RKO (cell line): ENCODE measurements at regions not wholly inside any gene's neighbourhood (a gene's known extent, or its start where the extent isn't known, plus 50 kb on each side); places are given as distances from the start of the nearest gene placed in this dataset.
"Not testable (repeated sequence)": the region's sequence is repeated elsewhere in the genome, so short reads cannot be mapped to it uniquely, and the experiment has no call there.

Experiments used
- DNase-seq: peaks from one replicate; pipeline ENCODE4 v3.0.0-alpha.2; 2016; ENCODE audit warnings: low spot score

GRCh38 chr4:27121830-27122229 is 261.2 kb downstream of the STIM2 start:
- no peak for DNase-seq

DNA sequence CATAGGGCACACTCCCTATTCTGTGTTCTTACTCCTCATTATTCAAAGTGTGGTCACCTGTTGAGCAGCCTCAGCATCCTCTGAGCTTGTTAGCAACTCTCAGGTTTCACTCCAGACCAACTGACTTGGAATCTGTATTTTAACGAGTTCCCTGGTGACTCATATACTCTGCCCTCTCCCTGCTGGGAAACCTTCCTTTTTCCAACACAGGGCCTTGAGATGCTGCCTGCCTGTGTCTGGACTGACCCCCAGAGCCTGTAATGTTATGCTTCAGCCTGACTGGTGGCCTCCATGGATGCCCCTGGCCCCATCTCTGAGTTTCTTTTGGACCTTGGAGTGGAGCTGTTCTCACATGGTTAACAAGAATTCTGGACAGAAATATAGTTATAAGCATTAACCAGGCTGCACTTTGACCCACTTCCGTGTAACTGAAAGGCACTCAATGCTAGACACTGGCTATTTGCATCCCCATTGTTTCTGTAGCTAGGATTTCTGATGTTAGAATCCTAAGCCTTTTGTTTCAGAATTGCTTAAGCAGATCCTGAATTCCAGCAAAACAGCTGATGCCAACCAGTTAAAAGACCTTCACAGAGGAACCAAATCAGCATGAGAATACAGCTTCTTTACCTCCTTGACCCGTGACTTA is 262.6 kb downstream of the STIM2 start:
- DNase-seq = no peak

DNA sequence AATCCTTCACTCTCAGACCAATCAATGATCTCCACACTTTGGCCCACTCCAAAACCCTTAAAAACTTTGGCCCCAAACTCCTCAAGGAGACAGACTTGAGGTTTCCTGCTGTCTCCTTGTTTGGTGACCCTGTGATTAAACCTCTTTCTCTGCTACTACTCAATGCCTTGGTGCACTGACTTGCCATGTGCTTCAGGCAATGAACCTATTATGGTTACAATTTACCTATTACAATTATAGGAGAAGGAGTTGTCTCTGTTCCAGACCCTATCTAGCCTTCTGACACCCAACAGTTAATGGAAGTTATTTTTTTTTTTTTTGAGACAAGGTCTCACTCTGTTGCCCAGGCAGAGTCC is 263.1 kb downstream of the STIM2 start:
- DNase-seq = no peak

DNA sequence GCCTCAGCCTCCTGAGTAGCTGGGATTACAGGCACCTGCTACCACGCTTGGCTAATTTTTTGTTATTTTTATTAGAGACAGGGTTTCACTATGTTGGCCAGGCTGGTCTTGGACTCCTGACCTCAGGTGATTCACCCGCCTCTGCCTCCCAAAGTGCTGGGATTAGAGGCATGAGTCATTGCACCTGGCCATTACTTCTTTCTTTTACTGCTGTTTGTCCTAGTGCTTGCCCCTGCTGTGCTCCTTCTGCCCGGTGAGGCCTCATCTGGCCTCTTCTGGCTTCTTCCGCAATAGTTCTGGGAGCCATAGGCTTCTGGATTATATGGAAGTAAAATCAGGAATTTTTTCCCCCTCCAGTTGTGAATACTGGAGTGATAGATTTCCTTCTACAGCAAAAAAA is 266.3 kb downstream of the STIM2 start:
- DNase-seq = not testable (repeated sequence)

- DNase-seq = no peak
Observed at GRCh38 chr4:27128443-27128842, 267.8 kb downstream of the STIM2 start.

DNA sequence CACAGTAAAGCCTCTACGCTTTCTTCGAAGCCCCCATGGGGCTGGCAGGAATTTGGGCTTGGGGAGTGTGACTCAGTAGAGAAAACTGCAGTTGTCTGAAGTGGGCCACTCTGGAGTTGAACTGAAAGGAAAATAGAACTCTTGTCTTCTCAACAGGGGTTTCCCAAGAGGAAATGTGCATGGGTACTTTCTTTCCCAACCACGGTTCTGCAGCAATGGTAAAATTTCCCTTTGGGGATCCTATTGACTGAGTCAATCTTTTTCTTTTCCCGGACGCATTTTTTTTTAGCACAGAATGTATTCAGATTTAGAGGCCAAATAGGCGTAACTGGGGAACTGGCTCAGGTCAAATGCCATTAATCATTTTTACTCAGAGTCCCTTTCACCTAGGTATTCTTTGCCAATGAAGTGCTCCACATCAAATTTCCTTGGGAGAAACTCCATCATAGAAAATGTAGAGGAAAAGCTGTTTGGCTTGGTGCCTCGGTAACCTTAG is 269.3 kb downstream of the STIM2 start:
- DNase-seq = no peak

GRCh38 chr4:27132497-27132896 is 271.9 kb downstream of the STIM2 start:
- DNase-seq = no peak

GRCh38 chr4:27140486-27140885 is 279.8 kb downstream of the STIM2 start:
- no peak for DNase-seq

- no peak for DNase-seq
Observed at GRCh38 chr4:27141530-27141929, 280.9 kb downstream of the STIM2 start.

- no peak for DNase-seq
Observed at GRCh38 chr4:27142841-27143240, 282.2 kb downstream of the STIM2 start.

DNA sequence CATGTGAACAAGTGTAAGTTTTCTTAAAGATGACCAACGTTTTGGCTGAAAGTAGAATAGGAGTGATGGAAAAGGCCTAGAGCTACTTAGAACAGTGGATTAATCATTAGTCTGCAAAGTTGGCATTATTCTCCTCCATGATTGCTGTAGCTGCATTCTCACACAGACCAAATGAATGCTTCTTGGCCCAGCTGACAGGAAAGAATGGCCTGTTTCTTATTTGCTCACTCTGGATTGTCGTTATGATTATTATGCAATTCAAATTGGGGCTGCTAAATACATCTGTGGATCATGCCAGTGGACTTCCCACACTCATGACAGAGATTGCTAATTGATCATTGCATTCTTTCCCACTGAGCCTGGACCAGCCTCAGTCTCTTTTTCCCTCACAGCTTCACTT is 285.0 kb downstream of the STIM2 start:
- no peak for DNase-seq

DNA sequence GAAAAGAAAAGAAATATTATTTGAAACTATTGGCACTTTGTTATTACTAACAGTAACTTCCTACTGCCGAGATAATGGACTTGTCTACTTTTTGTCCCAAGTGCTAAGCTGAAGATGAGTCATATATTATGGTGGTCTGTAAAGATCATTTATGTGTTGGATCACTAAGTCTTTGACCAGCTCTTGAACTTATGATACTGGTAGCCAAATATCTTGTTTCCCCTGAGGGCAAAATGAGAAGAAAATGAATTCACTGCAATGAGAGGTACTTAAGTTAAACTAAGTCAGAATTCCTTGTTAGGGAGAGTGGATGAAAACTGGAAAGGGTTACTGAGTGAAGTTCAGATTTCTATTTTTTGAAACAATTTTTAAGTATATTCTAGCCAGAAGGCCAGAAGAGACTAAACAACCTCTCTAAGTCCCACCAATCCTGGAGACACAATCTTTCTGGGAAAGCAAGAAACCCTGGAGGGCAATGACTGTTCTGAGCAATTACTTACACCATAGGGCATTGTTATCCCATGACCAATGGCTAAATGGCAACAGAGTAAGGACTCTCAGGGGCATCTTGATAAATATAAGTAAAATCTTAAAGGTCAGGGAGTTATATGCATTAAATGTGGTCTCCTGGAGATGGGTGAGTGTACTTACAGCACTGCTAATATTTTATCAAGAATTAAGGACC is 287.7 kb downstream of the STIM2 start:
- no peak for DNase-seq

DNA sequence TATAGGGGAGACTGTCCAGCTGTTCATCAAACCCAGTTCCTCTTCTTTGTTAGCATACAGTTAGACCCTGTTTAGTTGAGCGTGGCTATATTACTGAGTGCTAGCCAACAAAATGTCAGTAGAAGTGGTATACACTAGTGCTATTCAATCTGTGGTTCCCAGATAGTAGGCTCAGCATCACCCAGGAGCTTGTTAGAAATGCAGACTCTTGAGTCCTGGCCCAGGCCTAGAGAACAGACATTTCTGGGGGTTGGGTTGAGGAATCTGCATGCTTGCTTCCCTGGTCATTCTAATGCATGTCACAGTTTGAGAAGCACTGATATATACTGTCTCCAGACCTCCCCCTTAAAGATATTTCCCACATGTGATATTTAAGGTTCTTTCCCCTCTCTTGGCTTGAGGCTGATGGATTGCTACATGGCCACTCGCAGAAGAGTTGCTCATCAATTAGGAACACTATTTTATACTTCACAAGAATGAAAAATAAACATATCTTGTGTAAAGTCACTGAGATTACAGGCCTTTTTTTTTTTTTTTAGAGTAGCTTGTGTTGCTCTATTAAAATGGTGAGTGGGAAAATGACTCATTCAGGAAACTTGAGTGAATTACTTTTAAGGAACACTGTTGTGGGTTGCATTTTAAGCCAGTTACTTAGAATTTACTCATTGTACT is 289.0 kb downstream of the STIM2 start:
- DNase-seq = no peak

GRCh38 chr4:27152703-27153102 is 292.1 kb downstream of the STIM2 start:
- DNase-seq = no peak

- peak; percentile 4 for DNase-seq
Observed at GRCh38 chr4:27154706-27155105, 294.1 kb downstream of the STIM2 start.

GRCh38 chr4:27161191-27161590 is 300.6 kb downstream of the STIM2 start:
- no peak for DNase-seq

GRCh38 chr4:27168783-27169182 is 308.1 kb downstream of the STIM2 start:
- DNase-seq = no peak

- DNase-seq = no peak
Observed at GRCh38 chr4:27173280-27173679, 312.6 kb downstream of the STIM2 start.

DNA sequence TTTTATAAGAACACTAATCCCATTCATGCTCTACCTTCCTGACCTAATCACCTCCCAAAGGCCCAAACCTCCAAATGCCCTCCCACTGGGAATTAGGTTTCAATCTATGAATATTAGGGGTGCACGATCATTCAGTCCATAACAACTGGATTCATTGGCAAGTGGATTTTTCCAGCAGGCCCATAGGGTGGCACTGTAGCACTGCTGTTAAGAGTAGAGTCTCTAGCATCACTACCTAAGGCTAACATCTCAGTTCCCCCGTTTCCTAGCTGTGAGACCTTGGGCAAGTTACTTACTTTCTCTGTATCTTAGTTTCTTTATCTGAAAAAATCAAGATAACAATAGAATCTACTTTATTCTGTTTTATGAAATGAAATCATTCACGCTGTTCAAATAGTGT is 315.8 kb downstream of the STIM2 start:
- peak; percentile 69 for DNase-seq

DNA sequence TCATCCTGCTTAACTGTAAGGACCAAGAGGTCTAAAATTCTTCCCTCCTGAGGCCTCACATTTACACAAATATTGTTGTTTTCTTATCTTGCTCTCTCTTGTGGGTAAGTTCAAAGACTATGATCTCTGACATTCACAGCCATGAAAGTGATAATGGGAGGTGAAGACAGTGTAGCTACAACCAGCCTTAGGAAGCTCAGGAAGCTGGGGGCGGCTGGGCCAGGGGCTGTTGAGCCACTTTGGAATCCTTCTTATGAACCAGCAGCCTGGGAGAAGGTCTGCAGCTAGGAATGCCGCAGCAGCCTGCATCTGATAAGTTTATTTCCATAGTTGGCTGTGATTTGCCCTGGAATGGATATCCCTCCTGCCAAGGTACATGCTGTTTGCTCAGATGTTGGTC is 316.2 kb downstream of the STIM2 start:
- no peak for DNase-seq

DNA sequence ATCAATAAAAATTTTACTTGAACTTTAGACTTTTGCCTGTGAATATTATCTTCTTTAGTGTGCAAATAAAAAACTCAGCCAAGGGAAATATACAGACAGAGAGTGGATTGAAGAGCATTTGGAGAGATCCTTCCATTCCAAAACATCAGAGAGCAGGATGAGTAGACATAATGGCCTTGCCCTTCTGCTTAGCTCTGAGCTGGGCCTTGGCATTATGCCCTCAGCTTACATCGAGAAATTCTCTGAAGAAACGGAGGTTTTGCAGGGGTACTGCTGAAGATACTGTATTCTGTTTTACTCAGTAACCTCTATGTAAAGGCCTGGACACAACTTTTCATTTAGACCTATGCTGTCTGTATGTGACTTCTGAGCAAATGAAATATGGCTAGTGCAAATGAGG is 317.4 kb downstream of the STIM2 start:
- no peak for DNase-seq

DNA sequence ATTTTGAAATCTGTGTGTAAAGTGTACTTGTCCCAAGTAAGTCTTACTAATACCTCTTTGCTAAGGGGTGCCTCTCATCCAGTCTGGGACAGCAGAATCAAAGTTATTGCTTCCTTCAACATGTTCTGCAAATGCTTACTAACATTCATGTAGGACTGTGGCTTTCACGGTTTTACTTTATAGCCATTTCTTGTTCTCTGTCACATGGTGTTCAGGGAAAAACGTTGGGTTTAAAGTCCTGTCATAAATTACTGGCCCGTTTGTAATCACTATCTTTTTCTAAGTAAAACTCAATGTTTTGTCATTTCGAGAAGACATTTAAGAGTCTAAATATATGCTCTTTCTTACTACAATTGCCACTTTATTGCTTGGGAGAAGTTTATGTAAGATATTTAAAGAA is 321.1 kb downstream of the STIM2 start:
- DNase-seq = no peak

- no peak for DNase-seq
Observed at GRCh38 chr4:27182211-27182610, 321.6 kb downstream of the STIM2 start.
